ENCODE measurements at regions not wholly inside any gene's neighbourhood (a gene's known extent, or its start where the extent isn't known, plus 50 kb on each side); places are given as distances from the start of the nearest gene placed in this dataset.

DNA sequence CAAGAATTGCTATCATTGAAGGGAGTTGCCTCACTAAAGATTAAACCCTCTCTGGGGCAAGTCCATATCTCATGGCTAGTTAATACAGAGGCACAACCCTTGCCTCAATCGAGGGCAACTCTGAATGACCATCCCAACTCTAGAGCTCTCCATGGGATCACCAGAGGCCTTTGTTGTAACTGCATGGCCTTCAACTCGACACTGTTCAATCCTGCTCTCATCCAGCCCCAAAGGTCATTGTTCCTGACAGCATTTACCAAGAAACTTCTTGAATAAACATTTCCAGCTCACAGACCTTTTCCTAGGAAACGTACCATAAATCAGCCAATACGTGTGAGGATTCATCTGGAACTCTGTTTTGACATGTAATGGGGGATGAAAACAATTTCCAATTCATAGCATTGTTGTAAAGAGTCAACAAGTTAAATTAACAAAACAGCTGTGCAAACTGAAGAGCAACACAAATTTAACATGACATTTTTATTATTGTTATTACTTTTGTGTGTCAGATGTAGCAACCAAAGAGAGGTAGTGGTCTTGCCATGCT lies 452.7 kb downstream of the SUCLA2 start:
- no peaks in the 10 kb centered on the region for H3K27me3 ChIP-seq
- H3K36me3 ChIP-seq: no peaks in the 10 kb centered on the region
- intact Hi-C loops (cut with DNase I): no loop called here
- H3K4me3 ChIP-seq: no peak overlapping the region
- no peaks in the 10 kb centered on the region for H3K9me3 ChIP-seq
- TF ChIP-seq POLR2AphosphoS5 (IDR thresholded peaks at IDR 0.05; ENCODE audit: insufficient read depth in 1 of 2, low read depth in 1 of 2) (no peak), POLR2A (IDR thresholded peaks at IDR 0.05) (no peak)
- TF ChIP-seq, protein P1, sequence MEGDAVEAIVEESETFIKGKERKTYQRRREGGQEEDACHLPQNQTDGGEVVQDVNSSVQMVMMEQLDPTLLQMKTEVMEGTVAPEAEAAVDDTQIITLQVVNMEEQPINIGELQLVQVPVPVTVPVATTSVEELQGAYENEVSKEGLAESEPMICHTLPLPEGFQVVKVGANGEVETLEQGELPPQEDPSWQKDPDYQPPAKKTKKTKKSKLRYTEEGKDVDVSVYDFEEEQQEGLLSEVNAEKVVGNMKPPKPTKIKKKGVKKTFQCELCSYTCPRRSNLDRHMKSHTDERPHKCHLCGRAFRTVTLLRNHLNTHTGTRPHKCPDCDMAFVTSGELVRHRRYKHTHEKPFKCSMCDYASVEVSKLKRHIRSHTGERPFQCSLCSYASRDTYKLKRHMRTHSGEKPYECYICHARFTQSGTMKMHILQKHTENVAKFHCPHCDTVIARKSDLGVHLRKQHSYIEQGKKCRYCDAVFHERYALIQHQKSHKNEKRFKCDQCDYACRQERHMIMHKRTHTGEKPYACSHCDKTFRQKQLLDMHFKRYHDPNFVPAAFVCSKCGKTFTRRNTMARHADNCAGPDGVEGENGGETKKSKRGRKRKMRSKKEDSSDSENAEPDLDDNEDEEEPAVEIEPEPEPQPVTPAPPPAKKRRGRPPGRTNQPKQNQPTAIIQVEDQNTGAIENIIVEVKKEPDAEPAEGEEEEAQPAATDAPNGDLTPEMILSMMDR (IDR thresholded peaks at IDR 0.05): no peak
- no peak overlapping the region for H3K27ac ChIP-seq
- DNase-seq (ENCODE audit: extremely low spot score in 2 of 2): no peak
- H3K4me1 ChIP-seq: peaks cover 6% of the 10 kb centered on the region

DNA sequence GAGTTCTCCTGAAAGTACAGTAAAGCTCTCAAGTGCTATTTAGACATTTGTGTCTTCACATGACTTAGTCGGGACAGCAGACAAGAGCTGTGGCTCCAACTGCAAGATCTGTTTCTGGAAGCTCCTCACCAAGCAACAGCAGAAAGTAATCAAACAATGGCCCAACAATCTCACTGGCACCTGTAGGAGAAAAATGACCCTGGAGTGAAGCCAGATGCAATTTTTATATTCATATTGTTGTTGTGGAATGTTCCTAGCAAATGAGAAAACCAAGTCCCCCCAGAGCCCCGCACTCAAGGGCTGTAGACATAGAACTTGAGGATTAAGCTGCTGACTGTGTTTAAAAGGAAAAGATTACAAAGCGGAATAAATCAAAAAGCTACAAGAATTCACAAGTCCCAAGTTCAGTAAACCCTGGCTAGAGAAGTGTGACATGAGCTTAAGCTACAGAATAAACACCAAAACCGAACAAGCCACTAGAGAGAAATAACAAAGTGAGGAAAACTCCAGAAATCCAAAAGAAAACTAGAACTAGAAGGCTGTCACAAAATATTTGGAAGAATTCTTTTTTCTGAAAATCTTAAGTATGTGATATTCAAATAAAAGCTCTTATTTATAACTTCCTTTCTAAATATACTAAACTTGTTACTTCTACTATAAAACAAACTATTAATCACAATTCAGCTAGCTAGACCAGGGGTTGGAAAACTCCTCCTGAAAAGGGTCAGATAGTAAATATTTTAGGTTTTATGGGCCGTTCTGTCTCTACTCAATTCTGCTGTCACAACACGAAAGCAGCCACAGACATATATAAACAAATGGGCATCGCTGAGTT lies 454.5 kb downstream of the SUCLA2 start:
- TF ChIP-seq, protein P1 (IDR thresholded peaks at IDR 0.05): no peak
- TF ChIP-seq POLR2A (IDR thresholded peaks at IDR 0.05) (no peak), POLR2AphosphoS5 (IDR thresholded peaks at IDR 0.05; ENCODE audit: insufficient read depth in 1 of 2, low read depth in 1 of 2) (no peak)
- no peak for DNase-seq (ENCODE audit: extremely low spot score in 2 of 2)
- Histone ChIP-seq H3K36me3 (no peaks in the 10 kb centered on the region), H3K4me1 (peaks cover 6% of the 10 kb centered on the region), H3K27me3 (no peaks in the 10 kb centered on the region), H3K27ac (no peak overlapping the region), H3K9me3 (no peaks in the 10 kb centered on the region), H3K4me3 (no peak overlapping the region)
- intact Hi-C loops (cut with DNase I): no loop called here

DNA sequence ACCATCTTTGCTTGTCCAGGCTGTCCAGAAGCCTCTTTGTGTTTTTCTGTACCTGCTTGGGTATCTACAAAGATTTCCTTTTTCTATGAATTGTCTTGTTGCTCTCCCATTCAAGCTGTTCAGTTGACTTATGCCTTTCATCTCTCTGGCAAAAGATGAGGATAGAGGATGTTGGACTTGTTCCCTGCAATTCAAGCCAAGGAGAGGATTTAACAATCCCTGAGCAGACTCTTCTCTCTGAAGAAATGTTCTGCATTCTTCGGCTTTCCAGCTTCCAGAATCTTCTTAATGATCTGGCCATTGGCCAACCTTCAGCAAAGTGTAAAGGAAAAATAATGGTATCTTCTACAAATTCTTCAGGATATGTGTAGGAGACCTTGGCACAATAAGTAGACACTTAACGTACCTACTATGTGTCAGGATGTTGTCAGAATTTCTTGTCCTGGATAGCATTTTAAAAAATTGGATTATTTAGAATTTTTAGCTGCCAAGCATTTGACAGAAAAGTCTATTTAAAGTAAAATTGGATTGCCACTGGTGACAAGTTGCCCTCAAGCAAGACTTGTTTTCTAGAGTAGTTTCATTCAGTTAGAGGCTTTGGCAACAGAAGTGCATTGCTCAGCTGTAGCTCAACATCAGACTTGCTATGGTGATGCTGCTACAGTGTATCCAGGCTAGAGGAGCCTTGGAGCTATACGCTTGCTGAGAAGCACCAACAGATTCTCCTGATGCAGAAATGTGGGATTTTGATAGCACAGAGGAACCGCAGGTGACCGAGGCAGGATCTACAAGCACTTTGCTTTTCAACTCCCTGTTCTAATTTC lies 455.7 kb downstream of the SUCLA2 start:
- H3K36me3 ChIP-seq: no peaks in the 10 kb centered on the region
- H3K4me3 ChIP-seq: no peak overlapping the region
- H3K27me3 ChIP-seq: no peaks in the 10 kb centered on the region
- H3K9me3 ChIP-seq: no peaks in the 10 kb centered on the region
- no peak for TF ChIP-seq POLR2AphosphoS5 (IDR thresholded peaks at IDR 0.05; ENCODE audit: insufficient read depth in 1 of 2, low read depth in 1 of 2)
- TF ChIP-seq, protein P1 (IDR thresholded peaks at IDR 0.05): no peak
- no peak for TF ChIP-seq POLR2A (IDR thresholded peaks at IDR 0.05)
- no peak for DNase-seq (ENCODE audit: extremely low spot score in 2 of 2)
- H3K27ac ChIP-seq: no peak overlapping the region
- H3K4me1 ChIP-seq: peaks cover 6% of the 10 kb centered on the region
- intact Hi-C loops (cut with DNase I): no loop called here

DNA sequence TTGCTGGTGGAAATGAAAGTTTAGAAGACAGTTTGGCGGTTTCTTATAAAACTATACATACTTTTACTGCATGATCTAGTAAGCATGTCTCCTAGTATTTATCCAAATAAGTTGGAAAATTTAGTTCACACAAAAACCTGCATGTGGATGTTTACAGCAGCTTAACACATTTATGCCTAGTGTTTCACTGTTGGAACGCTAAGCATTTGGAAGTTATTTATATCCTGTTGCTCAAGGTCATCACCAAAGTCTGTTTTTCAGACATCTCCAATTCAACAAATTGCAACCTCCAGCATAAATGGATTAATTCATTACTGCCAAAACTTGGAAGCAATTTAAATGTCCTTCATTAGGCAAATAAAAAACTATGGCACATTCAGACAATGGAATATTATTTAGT lies 461.8 kb downstream of the SUCLA2 start:
- no peak for DNase-seq (ENCODE audit: extremely low spot score in 2 of 2)
- TF ChIP-seq, protein P1 (IDR thresholded peaks at IDR 0.05): no peak
- TF ChIP-seq POLR2A (IDR thresholded peaks at IDR 0.05): no peak
- no peak for TF ChIP-seq POLR2AphosphoS5 (IDR thresholded peaks at IDR 0.05; ENCODE audit: insufficient read depth in 1 of 2, low read depth in 1 of 2)
- H3K4me3 ChIP-seq: no peak overlapping the region
- H3K4me1 ChIP-seq: no peaks in the 10 kb centered on the region
- no peaks in the 10 kb centered on the region for H3K27me3 ChIP-seq
- intact Hi-C loops (cut with DNase I): no loop called here
- H3K9me3 ChIP-seq: no peaks in the 10 kb centered on the region
- H3K36me3 ChIP-seq: no peaks in the 10 kb centered on the region
- no peak overlapping the region for H3K27ac ChIP-seq

All from vagina (tissue), 2 donors.